GM23248 (cell line): ENCODE measurements at regions not wholly inside any gene's neighbourhood (a gene's known extent, or its start where the extent isn't known, plus 50 kb on each side); places are given as distances from the start of the nearest gene placed in this dataset.

ENCODE experiments used
- DNase-seq: peaks from one replicate; pipeline ENCODE4 v3.0.0-alpha.2; 2015
- H2AFZ ChIP-seq: fragments of 200-600 bp; sonication (generic); 2 replicates; pipeline ENCODE4 v1.6.1; 2016; ENCODE audit warnings: antibody characterized with exemption
- H3F3A ChIP-seq: fragments of 200-600 bp; sonication (generic); 2 replicates; pipeline ENCODE4 v1.6.1; 2016; ENCODE audit warnings: mild to moderate bottlenecking, antibody characterized with exemption, mixed run types; ENCODE audit not compliant: insufficient read depth
- H3K27ac ChIP-seq: fragments of 200-600 bp; sonication (generic); 2 replicates; pipeline ENCODE4 v1.5.1; 2016; ENCODE audit warnings: mild to moderate bottlenecking
- H3K27me3 ChIP-seq: fragments of 200-600 bp; sonication (generic); replicated peaks from 2 replicates; pipeline ENCODE4 v1.6.1; 2016; ENCODE audit warnings: mild to moderate bottlenecking; ENCODE audit not compliant: insufficient read depth
- H3K36me3 ChIP-seq: fragments of 200-600 bp; sonication (generic); 2 replicates; pipeline ENCODE4 v1.6.1; 2016; ENCODE audit warnings: low read depth, mild to moderate bottlenecking
- H3K4me1 ChIP-seq: fragments of 200-600 bp; sonication (generic); 2 replicates; pipeline ENCODE4 v1.6.1; 2016; ENCODE audit warnings: mild to moderate bottlenecking; ENCODE audit not compliant: insufficient read depth
- H3K4me2 ChIP-seq: fragments of 200-600 bp; sonication (generic); one replicate; pipeline ENCODE4 v1.6.1; 2016; ENCODE audit warnings: mild to moderate bottlenecking; ENCODE audit not compliant: unreplicated experiment
- H3K4me3 ChIP-seq: fragments of 200-600 bp; sonication (generic); 2 replicates; pipeline ENCODE4 v1.5.1; 2016; ENCODE audit warnings: mild to moderate bottlenecking
- H3K79me2 ChIP-seq: fragments of 200-600 bp; sonication (generic); 2 replicates; pipeline ENCODE4 v1.6.1; 2016; ENCODE audit warnings: mild to moderate bottlenecking; ENCODE audit not compliant: insufficient read depth
- H3K9ac ChIP-seq: fragments of 200-600 bp; sonication (generic); 2 replicates; pipeline ENCODE4 v1.6.1; 2016; ENCODE audit warnings: mild to moderate bottlenecking
- H3K9me2 ChIP-seq: fragments of 200-600 bp; sonication (generic); 2 replicates; pipeline ENCODE4 v1.6.1; 2016; ENCODE audit warnings: mixed run types, mild to moderate bottlenecking, moderate library complexity; ENCODE audit not compliant: insufficient read depth
- H3K9me3 ChIP-seq: fragments of 200-600 bp; sonication (generic); one replicate; pipeline ENCODE4 v1.6.1; 2017; ENCODE audit warnings: low read depth
- H4K20me1 ChIP-seq: fragments of 200-600 bp; sonication (generic); 2 replicates; pipeline ENCODE4 v1.6.0; 2016; ENCODE audit not compliant: insufficient read depth
- EZH2 ChIP-seq: fragments of 200-600 bp; sonication (generic); IDR thresholded peaks from 2 replicates; pipeline ENCODE4 v1.6.1; 2018; ENCODE audit warnings: antibody characterized with exemption, mild to moderate bottlenecking; ENCODE audit not compliant: insufficient read depth, poor library complexity, severe bottlenecking
- EZH2phosphoT487 ChIP-seq: fragments of 200-600 bp; sonication (generic); IDR thresholded peaks from 2 replicates; pipeline ENCODE4 v1.6.1; 2018; ENCODE audit warnings: antibody characterized with exemption, moderate library complexity, mild to moderate bottlenecking, low read depth; ENCODE audit not compliant: insufficient read depth
- WGBS, 2 experiments: methylation state at CpG; one replicate each; pipeline ENCODE4 v1.1.6; 2015 to 2017; ENCODE audit warnings: low lambda C conversion rate in 2 of 2, low coverage in 1 of 2; ENCODE audit errors: missing lambda C conversion rate in 2 of 2; 5-methylcytosine and 5-hydroxymethylcytosine counted together
- in situ Hi-C: fragments of 300-500 bp; cut with MboI; formaldehyde crosslinking; loops from 2 replicates; pipeline ENCODE4 v1.15.0; 2020

- H3K36me3 ChIP-seq: no peaks in the 10 kb centered on the region
- H3K9me3 ChIP-seq: no peaks in the 10 kb centered on the region
- H3K79me2 ChIP-seq: no peaks in the 10 kb centered on the region
- H3K27ac ChIP-seq: no peak overlapping the region
- H4K20me1 ChIP-seq: no peaks in the 10 kb centered on the region
- no peak overlapping the region for H3K4me3 ChIP-seq
- no peaks in the 10 kb centered on the region for H3K9me2 ChIP-seq
- H2AFZ ChIP-seq: no peak overlapping the region
- H3K4me2 ChIP-seq: no peak overlapping the region
- no peaks in the 10 kb centered on the region for H3F3A ChIP-seq
- in situ Hi-C loops: no loop called here
- no peak overlapping the region for H3K9ac ChIP-seq
- no peaks in the 10 kb centered on the region for H3K4me1 ChIP-seq
- H3K27me3 ChIP-seq: no peaks in the 10 kb centered on the region
- peak; percentile 4 for DNase-seq
- no peak for TF ChIP-seq EZH2phosphoT487
- no peak for TF ChIP-seq EZH2
These were observed 329.7 kb downstream of the SI start for GRCh38 chr3:164748626-164749025.

DNA sequence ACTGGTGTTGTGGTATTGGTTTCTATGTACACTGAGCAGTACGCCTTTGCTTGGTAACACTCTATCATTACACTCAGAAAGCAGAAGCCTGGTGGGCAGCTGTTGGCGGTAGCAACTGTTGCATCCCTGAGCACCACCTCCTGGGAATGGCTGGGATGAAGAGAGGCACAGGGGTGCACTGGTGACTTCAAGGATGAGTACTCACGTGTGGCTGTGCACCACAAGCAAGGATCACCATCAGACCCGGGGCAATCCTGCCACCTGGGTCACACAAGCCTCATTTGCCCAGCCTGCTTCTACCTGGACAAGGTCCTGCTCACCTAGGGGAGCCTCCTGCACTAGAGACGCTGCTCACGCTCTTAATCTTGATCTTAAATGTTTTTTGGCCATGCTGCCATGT lies 336.4 kb downstream of the SI start:
- Histone ChIP-seq H3K9ac (no peak overlapping the region), H3K27me3 (no peaks in the 10 kb centered on the region), H3K36me3 (no peaks in the 10 kb centered on the region), H3K4me3 (no peak overlapping the region), H3F3A (no peaks in the 10 kb centered on the region), H2AFZ (no peak overlapping the region), H4K20me1 (no peaks in the 10 kb centered on the region), H3K27ac (no peak overlapping the region), H3K9me2 (no peaks in the 10 kb centered on the region), H3K4me1 (no peaks in the 10 kb centered on the region), H3K79me2 (no peaks in the 10 kb centered on the region), H3K9me3 (no peaks in the 10 kb centered on the region), H3K4me2 (no peak overlapping the region)
- 38 to 47% methylated on average over 6 of the region's 6 CpGs for WGBS, 2 experiments
- TF ChIP-seq EZH2: no peak
- no peak for TF ChIP-seq EZH2phosphoT487
- in situ Hi-C loops: no loop called here
- DNase-seq: no peak

DNA sequence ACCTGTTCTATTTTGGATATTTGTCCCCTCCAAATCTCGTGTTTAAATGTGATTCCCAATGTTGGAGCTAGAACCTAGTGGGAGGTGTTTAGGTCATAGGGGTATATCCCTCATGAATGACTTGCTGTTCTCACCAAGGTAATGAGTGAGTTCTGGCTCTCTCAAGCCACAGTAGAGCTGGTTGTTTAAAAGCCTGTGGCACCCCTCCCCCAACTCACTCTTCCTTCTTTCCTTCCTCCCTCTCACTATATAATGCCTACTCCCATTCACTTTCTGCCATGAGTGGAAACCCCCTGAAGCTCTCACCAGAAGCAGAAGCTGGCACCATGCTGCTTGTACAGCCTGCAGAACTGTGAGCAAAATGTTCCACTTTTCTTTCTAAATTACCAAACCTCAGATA lies 341.1 kb downstream of the SI start:
- H2AFZ ChIP-seq: no peak overlapping the region
- H3K79me2 ChIP-seq: no peaks in the 10 kb centered on the region
- H3K27ac ChIP-seq: no peak overlapping the region
- DNase-seq: no peak
- no peaks in the 10 kb centered on the region for H4K20me1 ChIP-seq
- H3K36me3 ChIP-seq: no peaks in the 10 kb centered on the region
- 10 to 18% methylated on average over 1 of the region's 1 CpG for WGBS, 2 experiments
- no peaks in the 10 kb centered on the region for H3F3A ChIP-seq
- no peaks in the 10 kb centered on the region for H3K27me3 ChIP-seq
- no peak overlapping the region for H3K4me3 ChIP-seq
- H3K4me2 ChIP-seq: no peak overlapping the region
- in situ Hi-C loops: no loop called here
- TF ChIP-seq EZH2phosphoT487 (no peak), EZH2 (no peak)
- no peaks in the 10 kb centered on the region for H3K9me2 ChIP-seq
- no peaks in the 10 kb centered on the region for H3K4me1 ChIP-seq
- no peaks in the 10 kb centered on the region for H3K9me3 ChIP-seq
- H3K9ac ChIP-seq: no peak overlapping the region

DNA sequence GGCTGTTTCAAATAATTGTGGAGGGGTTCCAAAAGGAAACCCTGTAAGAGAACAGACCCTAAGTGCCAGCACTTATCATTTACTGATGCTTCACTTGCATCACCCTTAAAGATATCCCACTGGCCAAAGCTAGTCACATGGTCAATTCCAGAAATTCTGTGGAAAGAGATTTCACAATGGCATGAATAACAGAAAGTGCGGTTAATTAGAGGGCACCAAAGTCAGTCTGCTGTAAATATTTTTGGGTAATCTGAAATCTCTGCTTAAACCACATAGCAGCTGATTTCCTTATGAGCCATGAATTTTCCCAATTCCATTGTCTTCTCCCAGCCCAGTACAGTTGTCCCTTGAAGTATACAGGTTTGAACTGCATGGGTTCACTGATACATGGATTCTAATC lies 346.1 kb downstream of the SI start:
- H3K36me3 ChIP-seq: no peaks in the 10 kb centered on the region
- no peaks in the 10 kb centered on the region for H3K27me3 ChIP-seq
- no peak overlapping the region for H3K4me3 ChIP-seq
- H3K27ac ChIP-seq: no peak overlapping the region
- in situ Hi-C loops: no loop called here
- no peaks in the 10 kb centered on the region for H4K20me1 ChIP-seq
- H3K79me2 ChIP-seq: no peaks in the 10 kb centered on the region
- H3K9me3 ChIP-seq: no peaks in the 10 kb centered on the region
- no peak overlapping the region for H3K9ac ChIP-seq
- no peaks in the 10 kb centered on the region for H3K9me2 ChIP-seq
- TF ChIP-seq EZH2phosphoT487: no peak
- TF ChIP-seq EZH2: no peak
- no peaks in the 10 kb centered on the region for H3F3A ChIP-seq
- WGBS, 2 experiments: 55 to 67% methylated on average over 1 of the region's 1 CpG
- no peaks in the 10 kb centered on the region for H3K4me1 ChIP-seq
- H3K4me2 ChIP-seq: no peak overlapping the region
- DNase-seq: peak; percentile 0
- no peak overlapping the region for H2AFZ ChIP-seq

GRCh38 chr3:164730815-164731360 lies 347.4 kb downstream of the SI start:
- Histone ChIP-seq H3K9ac (no peak overlapping the region), H3K79me2 (no peaks in the 10 kb centered on the region), H3K27ac (no peak overlapping the region), H3K9me2 (no peaks in the 10 kb centered on the region), H3F3A (no peaks in the 10 kb centered on the region), H2AFZ (no peak overlapping the region), H3K4me2 (no peak overlapping the region), H3K27me3 (no peaks in the 10 kb centered on the region), H4K20me1 (no peaks in the 10 kb centered on the region), H3K4me3 (no peak overlapping the region), H3K4me1 (no peaks in the 10 kb centered on the region), H3K9me3 (no peaks in the 10 kb centered on the region), H3K36me3 (no peaks in the 10 kb centered on the region)
- in situ Hi-C loops: no loop called here
- TF ChIP-seq EZH2: no peak
- TF ChIP-seq EZH2phosphoT487: no peak
- WGBS, 2 experiments: 35 to 47% methylated on average over 6 of the region's 6 CpGs
- DNase-seq: no peak
